H9 (cell line): ENCODE measurements at regions not wholly inside any gene's neighbourhood (a gene's known extent, or its start where the extent isn't known, plus 50 kb on each side); places are given as distances from the start of the nearest gene placed in this dataset.

Source experiments
- DNase-seq: peaks from one replicate; pipeline ENCODE4 v3.0.0-alpha.2; 2017
- H2AFZ ChIP-seq: one replicate; pipeline ENCODE4 v1.6.1; 2013; ENCODE audit warnings: mild to moderate bottlenecking, low read length, control low read depth, moderate library complexity
- H2AK5ac ChIP-seq: 2 replicates; pipeline ENCODE4 v1.6.1; 2013; ENCODE audit warnings: low read length, control low read depth, mixed read lengths; ENCODE audit not compliant: insufficient read length
- H2BK120ac ChIP-seq: one replicate; pipeline ENCODE4 v1.6.1; 2013; ENCODE audit warnings: low read depth, mild to moderate bottlenecking, low read length, control low read depth, inconsistent platforms; ENCODE audit not compliant: poor library complexity, severe bottlenecking
- H2BK12ac ChIP-seq: 2 replicates; pipeline ENCODE4 v1.6.1; 2013; ENCODE audit warnings: low read length, control low read depth, mixed read lengths, low read depth; ENCODE audit not compliant: insufficient read length
- H2BK15ac ChIP-seq: 2 replicates; pipeline ENCODE4 v1.6.1; 2013; ENCODE audit warnings: low read depth, low read length, control low read depth
- H2BK20ac ChIP-seq: one replicate; pipeline ENCODE4 v1.6.1; 2013; ENCODE audit warnings: low read depth, mild to moderate bottlenecking, low read length, control low read depth, inconsistent platforms; ENCODE audit not compliant: poor library complexity, severe bottlenecking
- H2BK5ac ChIP-seq: 2 replicates; pipeline ENCODE4 v1.6.1; 2013; ENCODE audit warnings: low read length, control low read depth, mixed read lengths; ENCODE audit not compliant: insufficient read length
- H3K14ac ChIP-seq: 2 replicates; pipeline ENCODE4 v1.6.1; 2013; ENCODE audit warnings: low read length, control low read depth; ENCODE audit not compliant: insufficient read depth
- H3K18ac ChIP-seq: 2 replicates; pipeline ENCODE4 v1.6.1; 2013; ENCODE audit warnings: low read depth, mild to moderate bottlenecking, mixed read lengths, low read length, control low read depth; ENCODE audit not compliant: insufficient read length
- H3K23ac ChIP-seq: 2 replicates; pipeline ENCODE4 v1.6.1; 2013; ENCODE audit warnings: low read length, control low read depth, mixed read lengths, low read depth; ENCODE audit not compliant: insufficient read length
- H3K23me2 ChIP-seq: 2 replicates; pipeline ENCODE4 v1.6.1; 2013; ENCODE audit warnings: low read depth, mild to moderate bottlenecking, mixed read lengths, low read length, control low read depth; ENCODE audit not compliant: insufficient read length, poor library complexity, severe bottlenecking
- H3K27ac ChIP-seq: 2 replicates; pipeline ENCODE4 v1.5.1; 2013; ENCODE audit warnings: low read length, control low read depth, mixed read lengths, low read depth; ENCODE audit not compliant: insufficient read length
- H3K27me3 ChIP-seq: 2 replicates; pipeline ENCODE4 v1.6.1; 2013; ENCODE audit warnings: low read length, control low read depth, inconsistent platforms; ENCODE audit not compliant: insufficient read depth
- H3K4ac ChIP-seq: 2 replicates; pipeline ENCODE4 v1.6.1; 2013; ENCODE audit warnings: low read depth, mild to moderate bottlenecking, control low read depth, inconsistent platforms, low read length, moderate library complexity
- H3K4me1 ChIP-seq: 2 replicates; pipeline ENCODE4 v1.6.1; 2013; ENCODE audit warnings: low read length, control low read depth, inconsistent platforms; ENCODE audit not compliant: insufficient read depth
- H3K4me2 ChIP-seq: 2 replicates; pipeline ENCODE4 v1.6.1; 2013; ENCODE audit warnings: low read length, control low read depth, mixed read lengths; ENCODE audit not compliant: insufficient read length, insufficient read depth
- H3K56ac ChIP-seq: 2 replicates; pipeline ENCODE4 v1.6.1; 2013; ENCODE audit warnings: low read depth, mild to moderate bottlenecking, mixed read lengths, low read length, control low read depth; ENCODE audit not compliant: insufficient read length
- H3K79me1 ChIP-seq: 2 replicates; pipeline ENCODE4 v1.6.1; 2013; ENCODE audit warnings: low read depth, mild to moderate bottlenecking, moderate library complexity, low read length, control low read depth, inconsistent platforms; ENCODE audit not compliant: insufficient read depth, poor library complexity, severe bottlenecking
- H3K79me2 ChIP-seq: 2 replicates; pipeline ENCODE4 v1.6.1; 2013; ENCODE audit warnings: low read length, control low read depth, inconsistent platforms; ENCODE audit not compliant: insufficient read depth
- H3K9ac ChIP-seq: 2 replicates; pipeline ENCODE4 v1.6.1; 2013; ENCODE audit warnings: low read length, control low read depth, mixed read lengths; ENCODE audit not compliant: insufficient read length; ENCODE audit errors: extremely low read depth
- H3K9me3 ChIP-seq: one replicate; pipeline ENCODE4 v1.6.1; 2013; ENCODE audit warnings: low read depth, low read length, inconsistent platforms; ENCODE audit not compliant: control insufficient read depth
- H3T11ph ChIP-seq: one replicate; pipeline ENCODE4 v1.6.1; 2013; ENCODE audit warnings: mild to moderate bottlenecking, low read length, control low read depth, inconsistent platforms
- H4K20me1 ChIP-seq: one replicate; pipeline ENCODE4 v1.6.1; 2013; ENCODE audit not compliant: control insufficient read depth, insufficient read length, insufficient read depth
- H4K5ac ChIP-seq: 2 replicates; pipeline ENCODE4 v1.6.1; 2013; ENCODE audit warnings: low read depth, mild to moderate bottlenecking, mixed read lengths, low read length, control low read depth; ENCODE audit not compliant: insufficient read length
- H4K8ac ChIP-seq: replicated peaks from 2 replicates; pipeline ENCODE4 v1.6.1; 2013; ENCODE audit warnings: low read length, control low read depth, mixed read lengths, low read depth; ENCODE audit not compliant: insufficient read length
- H4K91ac ChIP-seq: 2 replicates; pipeline ENCODE4 v1.6.1; 2013; ENCODE audit warnings: low read depth, mild to moderate bottlenecking, moderate library complexity, mixed read lengths, low read length, control low read depth; ENCODE audit not compliant: insufficient read length
- H3K27ac Mint-ChIP-seq, 3 experiments: 2 replicates in 2 of 3; 3 replicates in 1 of 3; pipeline ENCODE4 v1.8.0; 2020 to 2021; ENCODE audit warnings: mixed read lengths in 3 of 3, mild to moderate bottlenecking in 1 of 3, moderate library complexity in 1 of 3
- H3K27me3 Mint-ChIP-seq: 2 replicates; pipeline ENCODE4 v1.8.0; 2021; ENCODE audit warnings: low read depth, mild to moderate bottlenecking, moderate library complexity, mixed read lengths
- H3K36me3 Mint-ChIP-seq, 3 experiments: 2 replicates in 2 of 3; 3 replicates in 1 of 3; pipeline ENCODE4 v1.8.0; 2020 to 2021; ENCODE audit warnings: low read depth in 3 of 3, mixed read lengths in 3 of 3; ENCODE audit not compliant: insufficient read depth in 1 of 3
- H3K4me1 Mint-ChIP-seq, 2 experiments: 2 replicates each; pipeline ENCODE4 v1.8.0; 2020; ENCODE audit warnings: mixed read lengths in 2 of 2
- H3K4me3 Mint-ChIP-seq, 2 experiments: 2 replicates in 1 of 2; 3 replicates in 1 of 2; pipeline ENCODE4 v1.8.0; 2020 to 2021; ENCODE audit warnings: mild to moderate bottlenecking in 2 of 2, mixed read lengths in 2 of 2, moderate library complexity in 1 of 2
- H3K9me3 Mint-ChIP-seq, 2 experiments: 2 replicates in 1 of 2; 3 replicates in 1 of 2; pipeline ENCODE4 v1.8.0; 2020; ENCODE audit warnings: mild to moderate bottlenecking in 2 of 2, mixed read lengths in 2 of 2, moderate library complexity in 1 of 2
- WGBS: extraction: QIAGEN DNeasy Blood & Tissue Kit; methylation state at CpG from one replicate; pipeline ENCODE4 v1.1.7; 2013; ENCODE audit warnings: missing lambda C conversion rate, low lambda C conversion rate, mixed read lengths; ENCODE audit not compliant: insufficient read length; ENCODE audit errors: extremely low coverage; 5-methylcytosine and 5-hydroxymethylcytosine counted together
- TF ChIP-seq, protein P1 (sequence below): fragments of 200-600 bp; sonication (generic); conservative IDR thresholded peaks from 3 replicates; pipeline ENCODE4 v1.8.0; 2021; ENCODE audit warnings: antibody characterized with exemption, mild to moderate bottlenecking

GRCh38 chr7:156152390-156152789, 340.1 kb upstream of the SHH start:
- Histone ChIP-seq H2BK20ac (no peak overlapping the region), H2BK120ac (no peak overlapping the region), H4K5ac (no peak overlapping the region), H3K56ac (no peak overlapping the region), H3K23me2 (no peaks in the 10 kb centered on the region), H3K27me3 (no peaks in the 10 kb centered on the region), H3K9me3 (no peaks in the 10 kb centered on the region), H3K18ac (no peak overlapping the region), H3K27ac (no peak overlapping the region), H4K8ac (no peak overlapping the region), H2BK12ac (no peak overlapping the region), H2BK5ac (no peak overlapping the region), H3K4ac (no peak overlapping the region), H2AFZ (no peak overlapping the region), H3K4me2 (no peak overlapping the region), H4K91ac (no peak overlapping the region), H3K79me1 (no peaks in the 10 kb centered on the region), H4K20me1 (no peaks in the 10 kb centered on the region), H3T11ph (no peak overlapping the region), H3K23ac (no peak overlapping the region), H3K9ac (no peak overlapping the region), H3K4me1 (no peaks in the 10 kb centered on the region; the same call in 1 of the 2 replicates), H3K79me2 (no peaks in the 10 kb centered on the region), H2AK5ac (no peak overlapping the region), H3K14ac (no peak overlapping the region), H2BK15ac (no peak overlapping the region)
- no peaks in the 10 kb centered on the region; the same call in none of the 2 replicates for H3K27me3 Mint-ChIP-seq
- peaks cover 20 to 26% of the 10 kb centered on the region in 2 experiments for H3K4me1 Mint-ChIP-seq
- peaks cover 0 to 1% (median 0%) of the 10 kb centered on the region in 3 experiments; a peak in 2 of 7 replicates for H3K36me3 Mint-ChIP-seq
- H3K27ac Mint-ChIP-seq = no peak overlapping the region
- peaks cover 6 to 8% of the 10 kb centered on the region in 2 experiments for H3K9me3 Mint-ChIP-seq
- no CpG with 5 or more reads among the region's 6 CpGs for WGBS
- TF ChIP-seq, protein P1, sequence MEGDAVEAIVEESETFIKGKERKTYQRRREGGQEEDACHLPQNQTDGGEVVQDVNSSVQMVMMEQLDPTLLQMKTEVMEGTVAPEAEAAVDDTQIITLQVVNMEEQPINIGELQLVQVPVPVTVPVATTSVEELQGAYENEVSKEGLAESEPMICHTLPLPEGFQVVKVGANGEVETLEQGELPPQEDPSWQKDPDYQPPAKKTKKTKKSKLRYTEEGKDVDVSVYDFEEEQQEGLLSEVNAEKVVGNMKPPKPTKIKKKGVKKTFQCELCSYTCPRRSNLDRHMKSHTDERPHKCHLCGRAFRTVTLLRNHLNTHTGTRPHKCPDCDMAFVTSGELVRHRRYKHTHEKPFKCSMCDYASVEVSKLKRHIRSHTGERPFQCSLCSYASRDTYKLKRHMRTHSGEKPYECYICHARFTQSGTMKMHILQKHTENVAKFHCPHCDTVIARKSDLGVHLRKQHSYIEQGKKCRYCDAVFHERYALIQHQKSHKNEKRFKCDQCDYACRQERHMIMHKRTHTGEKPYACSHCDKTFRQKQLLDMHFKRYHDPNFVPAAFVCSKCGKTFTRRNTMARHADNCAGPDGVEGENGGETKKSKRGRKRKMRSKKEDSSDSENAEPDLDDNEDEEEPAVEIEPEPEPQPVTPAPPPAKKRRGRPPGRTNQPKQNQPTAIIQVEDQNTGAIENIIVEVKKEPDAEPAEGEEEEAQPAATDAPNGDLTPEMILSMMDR = no peak
- H3K4me3 Mint-ChIP-seq = no peak overlapping the region
- no peak for DNase-seq
